HG02938 (cell line): ENCODE measurements at regions not wholly inside any gene's neighbourhood (a gene's known extent, or its start where the extent isn't known, plus 50 kb on each side); places are given as distances from the start of the nearest gene placed in this dataset.

Source experiments
- ATAC-seq: cut with Tn5 transposase; IDR thresholded peaks from one replicate; pipeline ENCODE4 v1.9.1; 2021; ENCODE audit warnings: mild to moderate bottlenecking, moderate library complexity; ENCODE audit not compliant: unreplicated experiment

GRCh38 chr16:73717266-73717974 is 579.2 kb upstream of the PSMD7 start:
- ATAC-seq, result no peak

GRCh38 chr16:73714976-73715375 is 581.6 kb upstream of the PSMD7 start:
- ATAC-seq, result no peak

GRCh38 chr16:73713778-73714495 is 582.7 kb upstream of the PSMD7 start:
- no peak for ATAC-seq

- ATAC-seq, result no peak
Observed at GRCh38 chr16:73713251-73713650, 583.4 kb upstream of the PSMD7 start.

- ATAC-seq, result no peak
Observed at GRCh38 chr16:73711406-73712080, 585.1 kb upstream of the PSMD7 start.

- no peak for ATAC-seq
Observed at GRCh38 chr16:73710526-73710925, 586.1 kb upstream of the PSMD7 start.

- ATAC-seq, result no peak
Observed at GRCh38 chr16:73707863-73708262, 588.8 kb upstream of the PSMD7 start.

- no peak for ATAC-seq
Observed at GRCh38 chr16:73703891-73704290, 592.7 kb upstream of the PSMD7 start.

GRCh38 chr16:73697336-73697735 is 599.3 kb upstream of the PSMD7 start:
- ATAC-seq, result no peak

- no peak for ATAC-seq
Observed at GRCh38 chr16:73692861-73693260, 603.8 kb upstream of the PSMD7 start.

- ATAC-seq, result no peak
Observed at GRCh38 chr16:73683804-73684203, 612.8 kb upstream of the PSMD7 start.

GRCh38 chr16:73672135-73672534 is 624.2 kb upstream of the ZFHX3 start:
- no peak for ATAC-seq

- ATAC-seq, result no peak
Observed at GRCh38 chr16:73670836-73671820, 623.2 kb upstream of the ZFHX3 start.

GRCh38 chr16:73669535-73670274 is 621.8 kb upstream of the ZFHX3 start:
- no peak for ATAC-seq

- ATAC-seq, result no peak
Observed at GRCh38 chr16:73663720-73664119, 615.8 kb upstream of the ZFHX3 start.

- no peak for ATAC-seq
Observed at GRCh38 chr16:73636196-73636595, 588.3 kb upstream of the ZFHX3 start.

- ATAC-seq, result no peak
Observed at GRCh38 chr16:73629011-73629410, 581.1 kb upstream of the ZFHX3 start.

- ATAC-seq, result no peak
Observed at GRCh38 chr16:73617738-73618137, 569.8 kb upstream of the ZFHX3 start.

GRCh38 chr16:73616770-73617169 is 568.8 kb upstream of the ZFHX3 start:
- ATAC-seq, result no peak

- ATAC-seq, result no peak
Observed at GRCh38 chr16:73616166-73616753, 568.3 kb upstream of the ZFHX3 start.
